NCI-H2227 treated with DMSO at 0.1 percent for 48 hours (cell line): ENCODE measurements at regions not wholly inside any gene's neighbourhood (a gene's known extent, or its start where the extent isn't known, plus 50 kb on each side); places are given as distances from the start of the nearest gene placed in this dataset.

Source experiments
- DNase-seq: peaks from one replicate; lab custom pipeline; 2025; lab: John Stamatoyannopoulos, UW

GRCh38 chr6:19410481-19410880 is 426.7 kb upstream of the ID4 start:
- DNase-seq, result no peak

GRCh38 chr6:19413323-19413722 is 423.8 kb upstream of the ID4 start:
- DNase-seq, result no peak

GRCh38 chr6:19415605-19416326 is 421.4 kb upstream of the ID4 start:
- DNase-seq, result no peak

GRCh38 chr6:19416811-19417210 is 420.4 kb upstream of the ID4 start:
- DNase-seq, result no peak

- DNase-seq, result no peak
Observed at GRCh38 chr6:19417713-19418112, 419.5 kb upstream of the ID4 start.

- no peak for DNase-seq
Observed at GRCh38 chr6:19424853-19425252, 412.3 kb upstream of the ID4 start.

- DNase-seq, result no peak
Observed at GRCh38 chr6:19427548-19427947, 409.6 kb upstream of the ID4 start.

GRCh38 chr6:19432966-19433498 is 404.1 kb upstream of the ID4 start:
- DNase-seq, result no peak

GRCh38 chr6:19434065-19434464 is 403.1 kb upstream of the ID4 start:
- DNase-seq, result no peak

- no peak for DNase-seq
Observed at GRCh38 chr6:19435755-19436154, 401.4 kb upstream of the ID4 start.

GRCh38 chr6:19438566-19439353 is 398.4 kb upstream of the ID4 start:
- no peak for DNase-seq

- no peak for DNase-seq
Observed at GRCh38 chr6:19440531-19440930, 396.6 kb upstream of the ID4 start.

- DNase-seq, result no peak
Observed at GRCh38 chr6:19443411-19443810, 393.8 kb upstream of the ID4 start.

- no peak for DNase-seq
Observed at GRCh38 chr6:19444041-19444440, 393.1 kb upstream of the ID4 start.

- no peak for DNase-seq
Observed at GRCh38 chr6:19444481-19444880, 392.7 kb upstream of the ID4 start.

GRCh38 chr6:19446570-19446969 is 390.6 kb upstream of the ID4 start:
- DNase-seq, result no peak

- DNase-seq, result no peak
Observed at GRCh38 chr6:19450651-19451050, 386.5 kb upstream of the ID4 start.

GRCh38 chr6:19452495-19452894 is 384.7 kb upstream of the ID4 start:
- no peak for DNase-seq

GRCh38 chr6:19454001-19454720 is 383.0 kb upstream of the ID4 start:
- no peak for DNase-seq

GRCh38 chr6:19454721-19455392 is 382.3 kb upstream of the ID4 start:
- DNase-seq, result no peak

- DNase-seq, result no peak
Observed at GRCh38 chr6:19463250-19463649, 373.9 kb upstream of the ID4 start.

GRCh38 chr6:19463925-19464324 is 373.2 kb upstream of the ID4 start:
- no peak for DNase-seq
